Neural cell (in vitro differentiated cells): ENCODE measurements at regions not wholly inside any gene's neighbourhood (a gene's known extent, or its start where the extent isn't known, plus 50 kb on each side); places are given as distances from the start of the nearest gene placed in this dataset.

Experiments used
- H2AFZ ChIP-seq: fragments of 200-600, 300-800 bp; sonication (generic), shearing (Covaris generic); 2 replicates; pipeline ENCODE4 v1.6.0; 2014; ENCODE audit warnings: low read depth, mild to moderate bottlenecking, antibody characterized with exemption, low read length, moderate library complexity
- H3F3A ChIP-seq: fragments of 200-600 bp; shearing (Covaris generic); 2 replicates; pipeline ENCODE4 v1.6.1; 2016; ENCODE audit warnings: mild to moderate bottlenecking, moderate library complexity, mixed read lengths, antibody characterized with exemption, low read length; ENCODE audit not compliant: insufficient read depth, poor library complexity, severe bottlenecking
- H3K27ac ChIP-seq: fragments of 200-600, 300-800 bp; sonication (generic), shearing (Covaris generic); 2 replicates; pipeline ENCODE4 v1.5.1; 2014; ENCODE audit warnings: mild to moderate bottlenecking, low read length, moderate library complexity
- H3K27me3 ChIP-seq: fragments of 300-800, 200-600 bp; sonication (generic), shearing (Covaris generic); 2 replicates; pipeline ENCODE4 v1.6.0; 2014; ENCODE audit warnings: mild to moderate bottlenecking, low read depth, low read length, moderate library complexity; ENCODE audit not compliant: insufficient read depth
- H3K36me3 ChIP-seq: fragments of 300-800, 200-600 bp; sonication (generic), shearing (Covaris generic); 2 replicates; pipeline ENCODE4 v1.5.1; 2014; ENCODE audit warnings: mild to moderate bottlenecking, antibody characterized with exemption, low read length, moderate library complexity; ENCODE audit not compliant: insufficient read depth
- H3K4me2 ChIP-seq: fragments of 300-800, 200-600 bp; sonication (generic), shearing (Covaris generic); 2 replicates; pipeline ENCODE4 v1.6.0; 2014; ENCODE audit warnings: mild to moderate bottlenecking, low read length
- H3K4me3 ChIP-seq: fragments of 300-800, 200-600 bp; sonication (generic), shearing (Covaris generic); 2 replicates; pipeline ENCODE4 v1.5.1; 2014; ENCODE audit warnings: mild to moderate bottlenecking, low read length, moderate library complexity
- H3K79me2 ChIP-seq: fragments of 200-600 bp; shearing (Covaris generic); replicated peaks from 2 replicates; pipeline ENCODE4 v1.6.0; 2014; ENCODE audit warnings: mild to moderate bottlenecking, low read length, moderate library complexity; ENCODE audit not compliant: insufficient read depth
- H3K9ac ChIP-seq: fragments of 300-800, 200-600 bp; sonication (generic), shearing (Covaris generic); 2 replicates; pipeline ENCODE4 v1.6.1; 2016; ENCODE audit warnings: mild to moderate bottlenecking, low read length, mixed read lengths
- H3K9me2 ChIP-seq: fragments of 200-600 bp; shearing (Covaris generic); 2 replicates; pipeline ENCODE4 v1.6.1; 2016; ENCODE audit warnings: mild to moderate bottlenecking, low read length, mixed read lengths; ENCODE audit not compliant: insufficient read depth
- H3K9me3 ChIP-seq: fragments of 200-600, 300-800 bp; sonication (generic), shearing (Covaris generic); 2 replicates; pipeline ENCODE4 v1.6.1; 2016; ENCODE audit warnings: mild to moderate bottlenecking, mixed run types, low read length, moderate library complexity, mixed read lengths
- H4K20me1 ChIP-seq: fragments of 200-600 bp; shearing (Covaris generic); 2 replicates; pipeline ENCODE4 v1.6.1; 2016; ENCODE audit warnings: mild to moderate bottlenecking, mixed run types; ENCODE audit not compliant: insufficient read depth
- CTCF ChIP-seq: fragments of 450-650 bp; IDR thresholded peaks from 2 replicates; pipeline ENCODE4 v1.5.1; 2014; ENCODE audit warnings: antibody characterized with exemption, mild to moderate bottlenecking, moderate library complexity; ENCODE audit not compliant: poor library complexity, severe bottlenecking
- EP300 ChIP-seq: fragments of 450-650 bp; conservative IDR thresholded peaks from 2 replicates; pipeline ENCODE4 v1.6.1; 2014; ENCODE audit warnings: antibody characterized with exemption, mild to moderate bottlenecking, moderate library complexity; ENCODE audit not compliant: poor library complexity, severe bottlenecking
- EZH2 ChIP-seq: fragments of 200-600, 300-800 bp; shearing (Covaris generic), sonication (generic); IDR thresholded peaks from 2 replicates; pipeline ENCODE4 v1.6.1; 2014; ENCODE audit warnings: antibody characterized with exemption, low read length, borderline replicate concordance, mild to moderate bottlenecking; ENCODE audit not compliant: insufficient read depth, poor library complexity, severe bottlenecking
- MXI1 ChIP-seq: fragments of 450-650 bp; conservative IDR thresholded peaks from 2 replicates; pipeline ENCODE4 v1.6.1; 2014; ENCODE audit warnings: antibody characterized with exemption, mild to moderate bottlenecking; ENCODE audit not compliant: poor library complexity, severe bottlenecking
- POLR2AphosphoS5 ChIP-seq: IDR thresholded peaks from 2 replicates; pipeline ENCODE4 v1.6.1; 2012
- RAD21 ChIP-seq: fragments of 450-650 bp; conservative IDR thresholded peaks from 2 replicates; pipeline ENCODE4 v1.6.1; 2014; ENCODE audit warnings: antibody characterized with exemption, mild to moderate bottlenecking, moderate library complexity
- SMC3 ChIP-seq: fragments of 450-650 bp; conservative IDR thresholded peaks from 2 replicates; pipeline ENCODE4 v1.6.1; 2014; ENCODE audit warnings: antibody characterized with exemption, mild to moderate bottlenecking, moderate library complexity; ENCODE audit not compliant: poor library complexity
- TAF1 ChIP-seq: IDR thresholded peaks from 2 replicates; pipeline ENCODE4 v1.6.1; 2012; ENCODE audit warnings: low read depth
- TF ChIP-seq, protein P1 (sequence below): IDR thresholded peaks from 2 replicates; pipeline ENCODE4 v1.6.1; 2012; ENCODE audit warnings: borderline replicate concordance

DNA sequence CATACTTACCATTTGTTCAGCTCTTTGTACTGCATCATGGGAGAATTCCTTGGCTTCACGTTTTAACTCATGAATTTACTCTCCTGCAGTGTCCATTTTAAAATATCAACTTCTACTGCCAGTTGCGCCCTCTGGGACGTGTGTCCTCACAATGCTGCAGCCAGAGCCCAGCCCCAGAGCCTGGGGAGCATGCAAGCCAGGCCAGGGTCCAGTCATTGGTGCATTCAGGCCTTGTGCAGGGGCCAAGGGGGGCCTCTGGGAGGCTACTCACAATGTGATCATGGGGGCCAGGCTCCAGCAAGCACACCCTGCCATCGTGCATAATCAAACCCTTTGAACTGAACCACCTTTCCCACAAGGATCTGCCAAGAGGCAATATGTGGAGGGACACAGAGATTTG, 105.6 kb upstream of the CCDC112 start:
- Histone ChIP-seq H3K9me2 (no peaks in the 10 kb centered on the region), H2AFZ (no peak overlapping the region), H3F3A (no peaks in the 10 kb centered on the region), H3K36me3 (no peaks in the 10 kb centered on the region), H3K27ac (no peak overlapping the region), H3K9me3 (no peaks in the 10 kb centered on the region), H3K9ac (no peak overlapping the region), H3K79me2 (no peaks in the 10 kb centered on the region), H3K4me2 (no peak overlapping the region), H3K4me3 (no peak overlapping the region), H3K27me3 (no peaks in the 10 kb centered on the region), H4K20me1 (no peaks in the 10 kb centered on the region)
- no peak for TF ChIP-seq EP300
- no peak for TF ChIP-seq SMC3
- TF ChIP-seq, protein P1, sequence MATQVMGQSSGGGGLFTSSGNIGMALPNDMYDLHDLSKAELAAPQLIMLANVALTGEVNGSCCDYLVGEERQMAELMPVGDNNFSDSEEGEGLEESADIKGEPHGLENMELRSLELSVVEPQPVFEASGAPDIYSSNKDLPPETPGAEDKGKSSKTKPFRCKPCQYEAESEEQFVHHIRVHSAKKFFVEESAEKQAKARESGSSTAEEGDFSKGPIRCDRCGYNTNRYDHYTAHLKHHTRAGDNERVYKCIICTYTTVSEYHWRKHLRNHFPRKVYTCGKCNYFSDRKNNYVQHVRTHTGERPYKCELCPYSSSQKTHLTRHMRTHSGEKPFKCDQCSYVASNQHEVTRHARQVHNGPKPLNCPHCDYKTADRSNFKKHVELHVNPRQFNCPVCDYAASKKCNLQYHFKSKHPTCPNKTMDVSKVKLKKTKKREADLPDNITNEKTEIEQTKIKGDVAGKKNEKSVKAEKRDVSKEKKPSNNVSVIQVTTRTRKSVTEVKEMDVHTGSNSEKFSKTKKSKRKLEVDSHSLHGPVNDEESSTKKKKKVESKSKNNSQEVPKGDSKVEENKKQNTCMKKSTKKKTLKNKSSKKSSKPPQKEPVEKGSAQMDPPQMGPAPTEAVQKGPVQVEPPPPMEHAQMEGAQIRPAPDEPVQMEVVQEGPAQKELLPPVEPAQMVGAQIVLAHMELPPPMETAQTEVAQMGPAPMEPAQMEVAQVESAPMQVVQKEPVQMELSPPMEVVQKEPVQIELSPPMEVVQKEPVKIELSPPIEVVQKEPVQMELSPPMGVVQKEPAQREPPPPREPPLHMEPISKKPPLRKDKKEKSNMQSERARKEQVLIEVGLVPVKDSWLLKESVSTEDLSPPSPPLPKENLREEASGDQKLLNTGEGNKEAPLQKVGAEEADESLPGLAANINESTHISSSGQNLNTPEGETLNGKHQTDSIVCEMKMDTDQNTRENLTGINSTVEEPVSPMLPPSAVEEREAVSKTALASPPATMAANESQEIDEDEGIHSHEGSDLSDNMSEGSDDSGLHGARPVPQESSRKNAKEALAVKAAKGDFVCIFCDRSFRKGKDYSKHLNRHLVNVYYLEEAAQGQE, result no peak
- TF ChIP-seq CTCF, result no peak
- no peak for TF ChIP-seq EZH2
- no peak for TF ChIP-seq RAD21
- TF ChIP-seq MXI1, result no peak
- TF ChIP-seq POLR2AphosphoS5, result no peak
- TF ChIP-seq TAF1, result no peak

DNA sequence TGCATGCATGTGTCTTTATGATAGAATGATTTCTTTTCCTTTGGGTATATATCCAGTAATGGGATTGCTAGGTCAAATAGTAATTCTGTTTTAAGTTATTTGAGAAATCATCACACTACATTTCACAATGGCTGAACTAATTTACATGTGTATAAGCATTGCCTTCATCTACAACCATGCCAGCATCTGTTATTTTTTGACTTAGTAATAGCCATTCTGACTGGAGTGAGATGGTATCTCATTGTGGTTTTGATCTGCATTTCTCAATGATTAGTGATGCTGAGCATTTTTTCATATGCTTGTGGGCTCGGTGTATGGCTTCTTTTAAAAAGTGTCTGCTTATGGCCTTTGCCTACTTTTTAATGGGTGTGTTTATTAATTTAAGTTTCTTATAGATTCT, 102.3 kb upstream of the CCDC112 start:
- Histone ChIP-seq H3K27me3 (no peaks in the 10 kb centered on the region), H3K9me2 (no peaks in the 10 kb centered on the region), H3K9ac (no peak overlapping the region), H3K9me3 (no peaks in the 10 kb centered on the region), H3K27ac (no peak overlapping the region), H4K20me1 (no peaks in the 10 kb centered on the region), H3K4me3 (no peak overlapping the region), H2AFZ (no peak overlapping the region), H3K36me3 (no peaks in the 10 kb centered on the region), H3K79me2 (no peaks in the 10 kb centered on the region), H3F3A (no peaks in the 10 kb centered on the region), H3K4me2 (no peak overlapping the region)
- TF ChIP-seq TAF1, result no peak
- no peak for TF ChIP-seq EZH2
- TF ChIP-seq MXI1, result no peak
- no peak for TF ChIP-seq CTCF
